ENCODE measurements at regions not wholly inside any gene's neighbourhood (a gene's known extent, or its start where the extent isn't known, plus 50 kb on each side); places are given as distances from the start of the nearest gene placed in this dataset.

DNA sequence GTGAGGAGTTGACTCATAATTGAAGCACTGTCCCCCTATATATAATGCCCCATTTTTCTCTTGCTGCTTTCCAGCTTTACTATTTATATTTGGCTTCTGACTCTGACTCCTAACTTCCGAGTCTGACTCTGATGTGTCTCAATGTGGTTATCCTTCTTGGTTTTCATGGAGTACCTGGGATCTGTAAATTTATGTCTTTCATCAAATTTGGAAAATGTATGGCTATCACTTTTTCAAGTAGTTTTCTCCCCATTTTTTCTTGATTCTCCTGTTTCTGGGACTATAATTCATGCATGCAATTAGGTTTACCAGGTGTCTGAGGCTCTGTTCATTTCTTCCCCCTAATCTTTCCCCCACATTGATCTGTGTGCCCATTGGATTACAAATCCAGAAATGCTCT, 156.8 kb upstream of the SFRP2 start:
- H3K4me1 ChIP-seq (ENCODE audit: insufficient read depth, low read length), result peaks cover 59% of the 10 kb centered on the region
- no peaks in the 10 kb centered on the region for H3K27me3 ChIP-seq (ENCODE audit: insufficient read depth, low read length, poor library complexity)
- no peak overlapping the region for H3K4me3 ChIP-seq (ENCODE audit: low read depth in 1 of 2, low read length in 2 of 2)
- ATAC-seq (ENCODE audit: insufficient read depth, low read depth), result no peak
- no peak overlapping the region for H3K4me2 ChIP-seq (ENCODE audit: insufficient read depth, low read length)
- no peaks in the 10 kb centered on the region for H3K36me3 ChIP-seq (ENCODE audit: insufficient read depth, low read length)
- H3K9me3 ChIP-seq (ENCODE audit: insufficient read depth, low read length, severe bottlenecking), result peaks cover 9% of the 10 kb centered on the region
- no peak for TF ChIP-seq EZH2 (IDR thresholded peaks at IDR 0.05; ENCODE audit: borderline replicate concordance, low read depth, low read length, severe bottlenecking)
- TF ChIP-seq, protein P1, sequence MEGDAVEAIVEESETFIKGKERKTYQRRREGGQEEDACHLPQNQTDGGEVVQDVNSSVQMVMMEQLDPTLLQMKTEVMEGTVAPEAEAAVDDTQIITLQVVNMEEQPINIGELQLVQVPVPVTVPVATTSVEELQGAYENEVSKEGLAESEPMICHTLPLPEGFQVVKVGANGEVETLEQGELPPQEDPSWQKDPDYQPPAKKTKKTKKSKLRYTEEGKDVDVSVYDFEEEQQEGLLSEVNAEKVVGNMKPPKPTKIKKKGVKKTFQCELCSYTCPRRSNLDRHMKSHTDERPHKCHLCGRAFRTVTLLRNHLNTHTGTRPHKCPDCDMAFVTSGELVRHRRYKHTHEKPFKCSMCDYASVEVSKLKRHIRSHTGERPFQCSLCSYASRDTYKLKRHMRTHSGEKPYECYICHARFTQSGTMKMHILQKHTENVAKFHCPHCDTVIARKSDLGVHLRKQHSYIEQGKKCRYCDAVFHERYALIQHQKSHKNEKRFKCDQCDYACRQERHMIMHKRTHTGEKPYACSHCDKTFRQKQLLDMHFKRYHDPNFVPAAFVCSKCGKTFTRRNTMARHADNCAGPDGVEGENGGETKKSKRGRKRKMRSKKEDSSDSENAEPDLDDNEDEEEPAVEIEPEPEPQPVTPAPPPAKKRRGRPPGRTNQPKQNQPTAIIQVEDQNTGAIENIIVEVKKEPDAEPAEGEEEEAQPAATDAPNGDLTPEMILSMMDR (IDR thresholded peaks at IDR 0.05; ENCODE audit: borderline replicate concordance, extremely low read depth, low read length, poor library complexity, severe bottlenecking), result no peak
- H2AFZ ChIP-seq (ENCODE audit: low read depth, low read length), result no peak overlapping the region
- no peak for DNase-seq
- H3K9ac ChIP-seq (ENCODE audit: low read depth, low read length), result no peak overlapping the region
- H4K20me1 ChIP-seq (ENCODE audit: insufficient read depth, low read length), result no peaks in the 10 kb centered on the region
- H3K79me2 ChIP-seq (ENCODE audit: insufficient read depth, low read length), result no peaks in the 10 kb centered on the region
- no peak overlapping the region for H3K27ac ChIP-seq (ENCODE audit: low read length)

- no peak overlapping the region for H3K9ac ChIP-seq (ENCODE audit: low read depth, low read length)
- TF ChIP-seq, protein P1 (IDR thresholded peaks at IDR 0.05; ENCODE audit: borderline replicate concordance, extremely low read depth, low read length, poor library complexity, severe bottlenecking), result no peak
- TF ChIP-seq EZH2 (IDR thresholded peaks at IDR 0.05; ENCODE audit: borderline replicate concordance, low read depth, low read length, severe bottlenecking), result no peak
- no peaks in the 10 kb centered on the region for H4K20me1 ChIP-seq (ENCODE audit: insufficient read depth, low read length)
- H3K4me1 ChIP-seq (ENCODE audit: insufficient read depth, low read length), result peaks cover 46% of the 10 kb centered on the region
- no peaks in the 10 kb centered on the region for H3K36me3 ChIP-seq (ENCODE audit: insufficient read depth, low read length)
- peaks cover 9% of the 10 kb centered on the region for H3K9me3 ChIP-seq (ENCODE audit: insufficient read depth, low read length, severe bottlenecking)
- no peak for DNase-seq
- no peak overlapping the region for H2AFZ ChIP-seq (ENCODE audit: low read depth, low read length)
- no peaks in the 10 kb centered on the region for H3K27me3 ChIP-seq (ENCODE audit: insufficient read depth, low read length, poor library complexity)
- ATAC-seq (ENCODE audit: insufficient read depth, low read depth), result no peak
- no peak overlapping the region for H3K4me2 ChIP-seq (ENCODE audit: insufficient read depth, low read length)
- no peak overlapping the region for H3K4me3 ChIP-seq (ENCODE audit: low read depth in 1 of 2, low read length in 2 of 2)
- no peak overlapping the region for H3K27ac ChIP-seq (ENCODE audit: low read length)
- H3K79me2 ChIP-seq (ENCODE audit: insufficient read depth, low read length), result no peaks in the 10 kb centered on the region
Observed at GRCh38 chr4:153943738-153944415, 155.0 kb upstream of the SFRP2 start.

- peak overlapping the region; percentile 59 for H2AFZ ChIP-seq (ENCODE audit: low read depth, low read length)
- H4K20me1 ChIP-seq (ENCODE audit: insufficient read depth, low read length), result no peaks in the 10 kb centered on the region
- H3K79me2 ChIP-seq (ENCODE audit: insufficient read depth, low read length), result no peaks in the 10 kb centered on the region
- peak overlapping the region; percentile 54 for H3K27ac ChIP-seq (ENCODE audit: low read length)
- peak; percentile 37 for ATAC-seq (ENCODE audit: insufficient read depth, low read depth)
- H3K36me3 ChIP-seq (ENCODE audit: insufficient read depth, low read length), result no peaks in the 10 kb centered on the region
- H3K27me3 ChIP-seq (ENCODE audit: insufficient read depth, low read length, poor library complexity), result no peaks in the 10 kb centered on the region
- no peak for TF ChIP-seq EZH2 (IDR thresholded peaks at IDR 0.05; ENCODE audit: borderline replicate concordance, low read depth, low read length, severe bottlenecking)
- TF ChIP-seq, protein P1 (IDR thresholded peaks at IDR 0.05; ENCODE audit: borderline replicate concordance, extremely low read depth, low read length, poor library complexity, severe bottlenecking), result no peak
- peaks cover 4% of the 10 kb centered on the region for H3K9me3 ChIP-seq (ENCODE audit: insufficient read depth, low read length, severe bottlenecking)
- H3K9ac ChIP-seq (ENCODE audit: low read depth, low read length), result no peak overlapping the region
- peaks cover 45% of the 10 kb centered on the region for H3K4me1 ChIP-seq (ENCODE audit: insufficient read depth, low read length)
- no peak overlapping the region for H3K4me2 ChIP-seq (ENCODE audit: insufficient read depth, low read length)
- peak; percentile 32 for DNase-seq
- H3K4me3 ChIP-seq (ENCODE audit: low read depth in 1 of 2, low read length in 2 of 2), result no peak overlapping the region
Observed at GRCh38 chr4:153940916-153941315, 152.0 kb upstream of the SFRP2 start.

All from DND-41 (cell line).